ENCODE measurements at regions not wholly inside any gene's neighbourhood (a gene's known extent, or its start where the extent isn't known, plus 50 kb on each side); places are given as distances from the start of the nearest gene placed in this dataset.

DNA sequence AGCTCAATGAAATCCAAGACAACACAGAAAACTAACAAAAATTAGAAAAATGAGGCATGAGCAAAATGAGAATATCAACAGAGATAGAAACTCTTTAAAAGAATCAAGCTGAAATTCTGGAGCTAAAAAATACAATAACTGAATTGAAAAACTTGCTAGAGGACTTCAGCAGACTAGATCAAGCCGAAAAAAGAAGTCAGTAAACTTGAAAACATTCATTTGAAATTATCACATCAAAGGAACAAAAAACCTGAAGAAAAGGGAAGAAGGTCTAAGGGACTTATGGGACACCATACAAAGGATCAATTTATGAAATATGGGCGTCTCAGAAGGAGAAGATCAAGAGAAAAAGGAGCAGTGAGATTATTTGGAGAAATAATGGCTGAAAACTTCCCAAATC is 131.3 kb downstream of the PTCHD1 start:
- TF ChIP-seq, protein P1, sequence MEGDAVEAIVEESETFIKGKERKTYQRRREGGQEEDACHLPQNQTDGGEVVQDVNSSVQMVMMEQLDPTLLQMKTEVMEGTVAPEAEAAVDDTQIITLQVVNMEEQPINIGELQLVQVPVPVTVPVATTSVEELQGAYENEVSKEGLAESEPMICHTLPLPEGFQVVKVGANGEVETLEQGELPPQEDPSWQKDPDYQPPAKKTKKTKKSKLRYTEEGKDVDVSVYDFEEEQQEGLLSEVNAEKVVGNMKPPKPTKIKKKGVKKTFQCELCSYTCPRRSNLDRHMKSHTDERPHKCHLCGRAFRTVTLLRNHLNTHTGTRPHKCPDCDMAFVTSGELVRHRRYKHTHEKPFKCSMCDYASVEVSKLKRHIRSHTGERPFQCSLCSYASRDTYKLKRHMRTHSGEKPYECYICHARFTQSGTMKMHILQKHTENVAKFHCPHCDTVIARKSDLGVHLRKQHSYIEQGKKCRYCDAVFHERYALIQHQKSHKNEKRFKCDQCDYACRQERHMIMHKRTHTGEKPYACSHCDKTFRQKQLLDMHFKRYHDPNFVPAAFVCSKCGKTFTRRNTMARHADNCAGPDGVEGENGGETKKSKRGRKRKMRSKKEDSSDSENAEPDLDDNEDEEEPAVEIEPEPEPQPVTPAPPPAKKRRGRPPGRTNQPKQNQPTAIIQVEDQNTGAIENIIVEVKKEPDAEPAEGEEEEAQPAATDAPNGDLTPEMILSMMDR (conservative IDR thresholded peaks at IDR 0.05; ENCODE audit: low read length) = no peak
- no peak for TF ChIP-seq EZH2phosphoT487 (IDR thresholded peaks at IDR 0.05; ENCODE audit: borderline replicate concordance)
